HEK293 (cell line): ENCODE measurements at regions not wholly inside any gene's neighbourhood (a gene's known extent, or its start where the extent isn't known, plus 50 kb on each side); places are given as distances from the start of the nearest gene placed in this dataset.
A peak's percentile ranks its signal among the peaks of the same experiment; 100 is the strongest.

ENCODE experiments used
- CTCF ChIA-PET: fragments of 350-600 bp; formaldehyde crosslinking; extraction: SDS; loops from one replicate; lab custom pipeline; 2021; ENCODE audit warnings: antibody characterized with exemption; lab: Yijun Ruan, JAX
- POLR2A ChIA-PET: fragments of 300-600 bp; formaldehyde crosslinking; extraction: SDS; loops from one replicate; lab custom pipeline; 2020; ENCODE audit warnings: antibody characterized with exemption, inconsistent platforms; lab: Yijun Ruan, JAX
- H3K27ac ChIP-seq: fragments of 200-500 bp; sonication (Bioruptor generic); 2 replicates; pipeline ENCODE4 v1.5.1; 2014; ENCODE audit warnings: low read depth, low read length, control low read depth, inconsistent platforms; ENCODE audit errors: extremely low read depth
- H3K36me3 ChIP-seq, 2 experiments: fragments of 200-500 bp in 1 of 2; sonication (Bioruptor generic) in 1 of 2; 1 replicate in 1 of 2; 2 replicates in 1 of 2; pipeline ENCODE4 v1.5.1; 2014 to 2017; ENCODE audit warnings: inconsistent platforms in 2 of 2, low read length in 2 of 2; ENCODE audit not compliant: control insufficient read depth in 2 of 2, insufficient read depth in 1 of 2
- H3K4me1 ChIP-seq: fragments of 200-500 bp; sonication (Bioruptor generic); 2 replicates; pipeline ENCODE4 v1.5.1; 2014; ENCODE audit warnings: mild to moderate bottlenecking, low read length, inconsistent platforms; ENCODE audit not compliant: control insufficient read depth, insufficient read depth
- H3K4me3 ChIP-seq: 2 replicates; pipeline ENCODE4 v1.5.1; 2011; ENCODE audit warnings: low read depth, mild to moderate bottlenecking, control low read depth, low read length, moderate library complexity
- H3K9me3 ChIP-seq: fragments of 200-500 bp; sonication (Bioruptor generic); 2 replicates; pipeline ENCODE4 v1.5.1; 2014; ENCODE audit warnings: low read depth, low read length, inconsistent platforms; ENCODE audit not compliant: control insufficient read depth, insufficient read depth
- KLF16 ChIP-seq: fragments of 450-650 bp; formaldehyde crosslinking; IDR thresholded peaks from 2 replicates; pipeline ENCODE4 v1.5.1; 2017; ENCODE audit warnings: missing biosample characterization, missing genetic modification characterization
- SP3 ChIP-seq: fragments of 450-650 bp; formaldehyde crosslinking; IDR thresholded peaks from 2 replicates; pipeline ENCODE4 v1.5.1; 2016; ENCODE audit warnings: missing biosample characterization, missing genetic modification characterization
- SP7 ChIP-seq: fragments of 450-650 bp; formaldehyde crosslinking; IDR thresholded peaks from 2 replicates; pipeline ENCODE4 v1.5.1; 2016; ENCODE audit warnings: missing biosample characterization, missing genetic modification characterization
- ZBTB17 ChIP-seq: fragments of 450-650 bp; formaldehyde crosslinking; IDR thresholded peaks from 2 replicates; pipeline ENCODE4 v1.5.1; 2016; ENCODE audit warnings: missing biosample characterization, missing genetic modification characterization
- ZFP37 ChIP-seq: fragments of 450-650 bp; formaldehyde crosslinking; IDR thresholded peaks from 2 replicates; pipeline ENCODE4 v1.5.1; 2016; ENCODE audit warnings: missing biosample characterization, missing genetic modification characterization
- ZNF112 ChIP-seq: fragments of 450-650 bp; formaldehyde crosslinking; IDR thresholded peaks from 2 replicates; pipeline ENCODE4 v1.5.0; 2017; ENCODE audit warnings: missing biosample characterization, missing genetic modification characterization
- ZNF140 ChIP-seq: fragments of 450-650 bp; formaldehyde crosslinking; IDR thresholded peaks from 2 replicates; pipeline ENCODE4 v1.5.1; 2016; ENCODE audit warnings: missing biosample characterization, missing genetic modification characterization
- ZNF211 ChIP-seq: fragments of 450-650 bp; formaldehyde crosslinking; IDR thresholded peaks from 2 replicates; pipeline ENCODE4 v1.5.1; 2016; ENCODE audit warnings: low read depth, missing biosample characterization, missing genetic modification characterization
- ZNF239 ChIP-seq: fragments of 450-650 bp; formaldehyde crosslinking; IDR thresholded peaks from 2 replicates; pipeline ENCODE4 v1.5.1; 2016; ENCODE audit warnings: missing biosample characterization, missing genetic modification characterization
- ZNF24 ChIP-seq: fragments of 450-650 bp; formaldehyde crosslinking; IDR thresholded peaks from 2 replicates; pipeline ENCODE4 v1.5.1; 2016; ENCODE audit warnings: missing biosample characterization, missing genetic modification characterization
- ZNF335 ChIP-seq: fragments of 450-650 bp; formaldehyde crosslinking; conservative IDR thresholded peaks from 2 replicates; pipeline ENCODE4 v1.5.1; 2016; ENCODE audit warnings: missing biosample characterization, missing genetic modification characterization
- ZNF423 ChIP-seq: fragments of 450-650 bp; formaldehyde crosslinking; IDR thresholded peaks from 2 replicates; pipeline ENCODE4 v1.5.1; 2016; ENCODE audit warnings: missing biosample characterization, missing genetic modification characterization
- ZNF501 ChIP-seq: fragments of 450-650 bp; formaldehyde crosslinking; IDR thresholded peaks from 2 replicates; pipeline ENCODE4 v1.5.1; 2016; ENCODE audit warnings: missing biosample characterization, missing genetic modification characterization
- ZNF623 ChIP-seq: fragments of 450-650 bp; formaldehyde crosslinking; IDR thresholded peaks from 2 replicates; pipeline ENCODE4 v1.5.1; 2016; ENCODE audit warnings: missing biosample characterization, missing genetic modification characterization
- ZNF785 ChIP-seq: fragments of 450-650 bp; formaldehyde crosslinking; IDR thresholded peaks from 2 replicates; pipeline ENCODE4 v1.5.1; 2016; ENCODE audit warnings: missing biosample characterization, missing genetic modification characterization
- ZNF791 ChIP-seq: fragments of 450-650 bp; formaldehyde crosslinking; IDR thresholded peaks from 2 replicates; pipeline ENCODE4 v1.5.1; 2016; ENCODE audit warnings: missing biosample characterization, missing genetic modification characterization
- TF ChIP-seq, protein P1 (sequence below): fragments of 450-650 bp; formaldehyde crosslinking; IDR thresholded peaks from 2 replicates; pipeline ENCODE4 v1.5.1; 2016; ENCODE audit warnings: missing biosample characterization, missing genetic modification characterization
- TF ChIP-seq, protein P2 (sequence below): IDR thresholded peaks from 2 replicates; pipeline ENCODE4 v1.6.1; 2011; ENCODE audit warnings: mild to moderate bottlenecking, low read depth, low read length, borderline replicate concordance
- TF ChIP-seq, protein P3 (sequence below): fragments of 450-650 bp; formaldehyde crosslinking; IDR thresholded peaks from 2 replicates; pipeline ENCODE4 v1.5.1; 2017; ENCODE audit warnings: missing biosample characterization, mild to moderate bottlenecking, missing genetic modification characterization, moderate library complexity

DNA sequence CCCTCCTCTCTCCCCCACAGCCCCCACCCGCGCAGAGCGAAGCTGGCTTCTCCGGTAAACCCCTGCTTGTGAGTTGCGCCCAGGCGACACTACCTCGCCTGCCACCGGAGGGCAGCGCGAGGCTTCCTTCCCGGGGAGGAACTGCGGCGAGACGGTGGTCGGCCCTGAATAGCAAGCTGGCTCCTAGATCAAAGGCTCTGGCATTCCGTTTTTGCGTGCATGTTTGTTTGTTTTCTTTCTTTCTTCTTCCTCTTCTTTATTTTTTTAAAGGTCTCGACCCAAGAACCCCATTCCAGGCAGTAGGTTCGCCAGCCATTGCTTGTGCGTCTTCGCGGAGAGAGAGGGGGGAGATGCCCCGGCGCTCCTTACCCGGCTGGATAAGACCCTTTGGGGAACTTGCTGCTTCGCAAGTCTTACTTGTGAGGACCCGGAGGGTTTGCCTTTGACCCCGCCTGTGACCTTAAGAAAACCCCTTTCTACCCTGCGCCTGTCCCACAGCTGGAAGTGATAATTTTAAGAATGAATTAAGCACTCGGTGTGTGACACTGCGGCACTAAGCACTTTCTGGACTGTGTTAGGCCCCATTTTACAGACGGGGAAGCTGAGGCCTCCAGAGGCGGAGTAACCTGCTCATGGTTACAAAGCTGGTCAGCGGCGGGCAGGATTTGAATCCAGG is 92.7 kb upstream of the SIRPA start (continued):
- TF ChIP-seq ZNF623 (tag by site-specific recombination) (no peak), ZFP37 (tag by site-specific recombination) (no peak), ZNF211 (tag by site-specific recombination) (no peak), ZNF501 (no peak), ZNF791 (tag by site-specific recombination) (no peak), ZNF112 (tag by site-specific recombination) (no peak), ZNF24 (no peak), SP3 (tag by site-specific recombination) (no peak), SP7 (tag by site-specific recombination) (no peak), ZNF785 (no peak), ZNF423 (no peak), ZNF239 (tag by site-specific recombination) (no peak)
- TF ChIP-seq, protein P1, sequence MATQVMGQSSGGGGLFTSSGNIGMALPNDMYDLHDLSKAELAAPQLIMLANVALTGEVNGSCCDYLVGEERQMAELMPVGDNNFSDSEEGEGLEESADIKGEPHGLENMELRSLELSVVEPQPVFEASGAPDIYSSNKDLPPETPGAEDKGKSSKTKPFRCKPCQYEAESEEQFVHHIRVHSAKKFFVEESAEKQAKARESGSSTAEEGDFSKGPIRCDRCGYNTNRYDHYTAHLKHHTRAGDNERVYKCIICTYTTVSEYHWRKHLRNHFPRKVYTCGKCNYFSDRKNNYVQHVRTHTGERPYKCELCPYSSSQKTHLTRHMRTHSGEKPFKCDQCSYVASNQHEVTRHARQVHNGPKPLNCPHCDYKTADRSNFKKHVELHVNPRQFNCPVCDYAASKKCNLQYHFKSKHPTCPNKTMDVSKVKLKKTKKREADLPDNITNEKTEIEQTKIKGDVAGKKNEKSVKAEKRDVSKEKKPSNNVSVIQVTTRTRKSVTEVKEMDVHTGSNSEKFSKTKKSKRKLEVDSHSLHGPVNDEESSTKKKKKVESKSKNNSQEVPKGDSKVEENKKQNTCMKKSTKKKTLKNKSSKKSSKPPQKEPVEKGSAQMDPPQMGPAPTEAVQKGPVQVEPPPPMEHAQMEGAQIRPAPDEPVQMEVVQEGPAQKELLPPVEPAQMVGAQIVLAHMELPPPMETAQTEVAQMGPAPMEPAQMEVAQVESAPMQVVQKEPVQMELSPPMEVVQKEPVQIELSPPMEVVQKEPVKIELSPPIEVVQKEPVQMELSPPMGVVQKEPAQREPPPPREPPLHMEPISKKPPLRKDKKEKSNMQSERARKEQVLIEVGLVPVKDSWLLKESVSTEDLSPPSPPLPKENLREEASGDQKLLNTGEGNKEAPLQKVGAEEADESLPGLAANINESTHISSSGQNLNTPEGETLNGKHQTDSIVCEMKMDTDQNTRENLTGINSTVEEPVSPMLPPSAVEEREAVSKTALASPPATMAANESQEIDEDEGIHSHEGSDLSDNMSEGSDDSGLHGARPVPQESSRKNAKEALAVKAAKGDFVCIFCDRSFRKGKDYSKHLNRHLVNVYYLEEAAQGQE (tag by site-specific recombination) = no peak
- TF ChIP-seq, protein P2, sequence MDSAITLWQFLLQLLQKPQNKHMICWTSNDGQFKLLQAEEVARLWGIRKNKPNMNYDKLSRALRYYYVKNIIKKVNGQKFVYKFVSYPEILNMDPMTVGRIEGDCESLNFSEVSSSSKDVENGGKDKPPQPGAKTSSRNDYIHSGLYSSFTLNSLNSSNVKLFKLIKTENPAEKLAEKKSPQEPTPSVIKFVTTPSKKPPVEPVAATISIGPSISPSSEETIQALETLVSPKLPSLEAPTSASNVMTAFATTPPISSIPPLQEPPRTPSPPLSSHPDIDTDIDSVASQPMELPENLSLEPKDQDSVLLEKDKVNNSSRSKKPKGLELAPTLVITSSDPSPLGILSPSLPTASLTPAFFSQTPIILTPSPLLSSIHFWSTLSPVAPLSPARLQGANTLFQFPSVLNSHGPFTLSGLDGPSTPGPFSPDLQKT = no peak

DNA sequence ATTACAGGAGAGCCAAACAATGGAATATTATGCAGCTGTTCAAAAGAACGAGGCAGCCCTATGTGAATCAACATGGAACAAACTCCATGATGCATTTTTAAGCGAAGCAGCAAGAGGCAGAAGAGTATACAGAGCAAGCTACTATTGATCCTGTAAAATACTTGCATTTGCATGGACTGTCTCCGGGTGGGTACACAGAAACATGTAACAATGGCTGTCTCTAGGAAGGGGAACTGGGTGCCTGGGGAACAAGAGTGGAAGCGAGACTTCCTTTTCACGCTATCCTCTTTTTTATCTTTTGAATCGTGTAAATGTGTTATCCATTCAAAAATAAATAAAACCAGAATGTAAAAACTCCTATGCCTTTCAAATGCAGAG is 93.3 kb upstream of the SIRPA start:
- POLR2A ChIA-PET = interaction anchor here (0.9 to 1.6 kb wide), 3 partner anchors 9 to 25 kb away, joined by 3 to 4 read pairs (median 3); no protein-coding TSS in a partner anchor

DNA sequence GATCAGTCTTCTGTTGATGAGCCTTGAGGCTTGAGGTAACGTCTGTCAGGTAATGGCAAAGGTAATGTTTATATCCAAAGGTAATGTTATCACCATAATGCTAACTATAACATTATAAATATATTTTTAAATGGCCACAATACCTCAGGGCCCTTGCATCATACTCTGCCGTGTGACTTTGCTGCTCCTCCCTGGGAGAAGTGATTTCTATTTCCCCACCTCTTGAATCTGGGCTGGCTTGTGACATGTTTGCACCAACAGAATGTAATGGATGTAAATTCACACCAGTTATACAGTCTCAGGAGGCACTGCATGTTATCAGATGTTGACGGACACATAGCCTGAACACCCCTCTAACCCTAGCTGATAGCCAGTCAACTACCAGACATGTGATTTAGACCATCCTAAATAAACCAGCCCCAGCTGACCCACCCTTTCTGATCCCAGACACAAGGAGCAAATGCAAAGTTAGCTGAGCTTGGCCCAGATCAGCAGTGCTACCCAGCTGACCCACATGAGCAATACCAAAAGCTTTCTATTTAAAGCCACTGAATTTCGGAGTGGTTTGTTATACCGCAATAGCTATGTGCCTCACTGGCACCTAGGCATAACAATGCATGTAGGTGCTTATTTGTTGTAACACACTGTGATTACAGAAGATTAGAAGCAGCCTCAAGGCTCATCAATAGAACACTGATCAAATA is 93.8 kb upstream of the SIRPA start:
- Histone ChIP-seq H3K27ac (no peak overlapping the region), H3K4me1 (0 out of 2 replicates have a peak, but pooled peaks cover 3% of the 10 kb centered on the region), H3K9me3 (no peaks in the 10 kb centered on the region), H3K36me3 (no peaks in the 10 kb centered on the region), H3K4me3 (no peak overlapping the region)
- ChIA-PET CTCF (interaction anchor here (0.6 to 2.2 kb wide), 26 partner anchors 8 to 371 kb away, joined by 3 to 16 read pairs (median 4); no protein-coding TSS in a partner anchor), POLR2A (interaction anchor here (1.4 kb wide), 1 partner anchor 11 kb away, joined by 3 read pairs; no protein-coding TSS in a partner anchor)
- TF ChIP-seq KLF16 (tag by site-specific recombination) = no peak
- 0 out of 2 replicates have a peak, but pooled peaks have one; percentile 23 for TF ChIP-seq ZNF335 (tag by site-specific recombination)
- TF ChIP-seq ZNF140 (tag by site-specific recombination) = no peak

More for the DNA sequence above, 93.3 kb upstream of the SIRPA start:
- H3K36me3 ChIP-seq = no peaks in the 10 kb centered on the region
- CTCF ChIA-PET = interaction anchor here (0.6 to 2.2 kb wide), 27 partner anchors 8 to 371 kb away, joined by 3 to 16 read pairs (median 4); no protein-coding TSS in a partner anchor
- H3K9me3 ChIP-seq = no peaks in the 10 kb centered on the region
- H3K4me1 ChIP-seq = 0 out of 2 replicates have a peak, but pooled peaks cover 3% of the 10 kb centered on the region
- H3K4me3 ChIP-seq = no peak overlapping the region
- TF ChIP-seq, protein P3, sequence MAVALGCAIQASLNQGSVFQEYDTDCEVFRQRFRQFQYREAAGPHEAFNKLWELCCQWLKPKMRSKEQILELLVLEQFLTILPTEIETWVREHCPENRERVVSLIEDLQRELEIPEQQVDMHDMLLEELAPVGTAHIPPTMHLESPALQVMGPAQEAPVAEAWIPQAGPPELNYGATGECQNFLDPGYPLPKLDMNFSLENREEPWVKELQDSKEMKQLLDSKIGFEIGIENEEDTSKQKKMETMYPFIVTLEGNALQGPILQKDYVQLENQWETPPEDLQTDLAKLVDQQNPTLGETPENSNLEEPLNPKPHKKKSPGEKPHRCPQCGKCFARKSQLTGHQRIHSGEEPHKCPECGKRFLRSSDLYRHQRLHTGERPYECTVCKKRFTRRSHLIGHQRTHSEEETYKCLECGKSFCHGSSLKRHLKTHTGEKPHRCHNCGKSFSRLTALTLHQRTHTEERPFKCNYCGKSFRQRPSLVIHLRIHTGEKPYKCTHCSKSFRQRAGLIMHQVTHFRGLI (tag by site-specific recombination) = no peak
- 0 out of 2 replicates have a peak, but pooled peaks have one; percentile 45 for TF ChIP-seq ZBTB17 (tag by site-specific recombination)
- no peak overlapping the region for H3K27ac ChIP-seq
